Epithelial cell of proximal tubule (primary cell): ENCODE measurements at regions not wholly inside any gene's neighbourhood (a gene's known extent, or its start where the extent isn't known, plus 50 kb on each side); places are given as distances from the start of the nearest gene placed in this dataset.

Experiments
- DNase-seq: peaks from one replicate; pipeline ENCODE4 v3.0.0-alpha.2; 2011; ENCODE audit warnings: low read depth
- H3K4me3 ChIP-seq: 2 replicates; pipeline ENCODE4 v1.5.1; 2011; ENCODE audit warnings: low read depth, mild to moderate bottlenecking, low read length
- CTCF ChIP-seq: conservative IDR thresholded peaks from 2 replicates; pipeline ENCODE4 v1.5.1; 2012; ENCODE audit warnings: low read depth, mild to moderate bottlenecking, low read length

- H3K4me3 ChIP-seq, result no peak overlapping the region
- TF ChIP-seq CTCF, result no peak
- no peak for DNase-seq
These were observed 120.3 kb upstream of the DKK2 start for GRCh38 chr4:107156443-107156842.

- no peak for TF ChIP-seq CTCF
- H3K4me3 ChIP-seq, result no peak overlapping the region
- DNase-seq, result no peak
These were observed 119.3 kb upstream of the DKK2 start for GRCh38 chr4:107155366-107155765.

- no peak overlapping the region for H3K4me3 ChIP-seq
- no peak for DNase-seq
- no peak for TF ChIP-seq CTCF
These were observed 117.8 kb upstream of the DKK2 start for GRCh38 chr4:107153956-107154355.

GRCh38 chr4:107153228-107153627 lies 117.1 kb upstream of the DKK2 start:
- TF ChIP-seq CTCF, result peak; percentile 54
- no peak for DNase-seq
- no peak overlapping the region for H3K4me3 ChIP-seq

- no peak for TF ChIP-seq CTCF
These were observed 115.1 kb upstream of the DKK2 start for GRCh38 chr4:107151173-107151572.

GRCh38 chr4:107148904-107149303 lies 112.8 kb upstream of the DKK2 start:
- no peak for DNase-seq
- H3K4me3 ChIP-seq, result no peak overlapping the region
- no peak for TF ChIP-seq CTCF

More at GRCh38 chr4:107151173-107151572, 115.1 kb upstream of the DKK2 start:
- no peak for DNase-seq
- no peak overlapping the region for H3K4me3 ChIP-seq

GRCh38 chr4:107147873-107148272 lies 111.8 kb upstream of the DKK2 start:
- DNase-seq, result no peak
- no peak overlapping the region for H3K4me3 ChIP-seq
- no peak for TF ChIP-seq CTCF
